ENCODE measurements at regions not wholly inside any gene's neighbourhood (a gene's known extent, or its start where the extent isn't known, plus 50 kb on each side); places are given as distances from the start of the nearest gene placed in this dataset.
"Not testable (repeated sequence)": the region's sequence is repeated elsewhere in the genome, so short reads cannot be mapped to it uniquely, and the experiment has no call there.

- DNase-seq = no peak
- Mint-ChIP-seq H3K4me3 (no peak overlapping the region), H3K27ac (no peak overlapping the region), H3K9me3 (no peaks in the 10 kb centered on the region), H3K4me1 (ENCODE audit: low read depth) (no peaks in the 10 kb centered on the region), H3K36me3 (ENCODE audit: low read depth) (no peaks in the 10 kb centered on the region), H3K27me3 (ENCODE audit: insufficient read depth) (no peaks in the 10 kb centered on the region)
- no peak for TF ChIP-seq CTCF (IDR thresholded peaks at IDR 0.05)
Observed at GRCh38 chr6:132122176-132122575, 171.0 kb upstream of the CCN2 start.

DNA sequence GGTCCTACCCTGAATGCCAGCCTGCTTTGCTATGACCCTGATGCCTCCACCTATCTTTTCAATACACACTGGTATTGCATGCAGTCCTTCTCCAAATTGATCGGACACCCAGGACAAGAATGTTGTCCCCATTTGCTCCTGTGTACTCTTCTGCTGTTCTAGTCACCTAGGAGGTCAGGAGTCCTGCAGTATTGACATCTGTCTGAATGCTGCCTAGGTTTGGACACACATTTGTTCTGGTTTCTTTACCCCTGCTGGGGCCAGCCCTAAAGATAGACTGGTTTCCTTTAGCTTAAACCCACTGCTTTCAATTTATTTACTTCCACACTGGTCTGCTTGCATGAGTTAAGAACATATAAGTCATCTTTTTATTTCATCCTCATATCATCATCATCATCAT, 167.0 kb upstream of the CCN2 start:
- Mint-ChIP-seq H3K4me1 (ENCODE audit: low read depth) (peaks cover 18% of the 10 kb centered on the region), H3K36me3 (ENCODE audit: low read depth) (no peaks in the 10 kb centered on the region), H3K9me3 (no peaks in the 10 kb centered on the region), H3K4me3 (no peak overlapping the region), H3K27me3 (ENCODE audit: insufficient read depth) (no peaks in the 10 kb centered on the region), H3K27ac (no peak overlapping the region)
- DNase-seq = no peak
- no peak for TF ChIP-seq CTCF (IDR thresholded peaks at IDR 0.05)

- Mint-ChIP-seq H3K36me3 (ENCODE audit: low read depth) (no peaks in the 10 kb centered on the region), H3K9me3 (no peaks in the 10 kb centered on the region), H3K4me3 (no peak overlapping the region), H3K27ac (no peak overlapping the region), H3K27me3 (ENCODE audit: insufficient read depth) (no peaks in the 10 kb centered on the region), H3K4me1 (ENCODE audit: low read depth) (peaks cover 18% of the 10 kb centered on the region)
- TF ChIP-seq CTCF (IDR thresholded peaks at IDR 0.05) = no peak
- DNase-seq = no peak
Observed at GRCh38 chr6:132115714-132116366, 164.7 kb upstream of the CCN2 start.

- Mint-ChIP-seq H3K9me3 (peaks cover 10% of the 10 kb centered on the region), H3K4me3 (no peak overlapping the region; the same call in 1 of the 2 replicates)
- DNase-seq = no peak
Observed at GRCh38 chr6:132114201-132114825, 163.1 kb upstream of the CCN2 start.

GRCh38 chr6:132109752-132110151, 158.6 kb upstream of the CCN2 start:
- Mint-ChIP-seq H3K9me3 (peaks cover 18% of the 10 kb centered on the region), H3K36me3 (ENCODE audit: low read depth) (peaks cover 19% of the 10 kb centered on the region), H3K4me1 (ENCODE audit: low read depth) (peaks cover 15% of the 10 kb centered on the region)
- not testable (repeated sequence) for H3K27me3 Mint-ChIP-seq (ENCODE audit: insufficient read depth); DNase-seq; H3K27ac Mint-ChIP-seq; H3K4me3 Mint-ChIP-seq

More at GRCh38 chr6:132114201-132114825, 163.1 kb upstream of the CCN2 start:
- TF ChIP-seq CTCF (IDR thresholded peaks at IDR 0.05) = no peak
- peaks cover 9% of the 10 kb centered on the region for H3K36me3 Mint-ChIP-seq (ENCODE audit: low read depth)
- no peaks in the 10 kb centered on the region for H3K27me3 Mint-ChIP-seq (ENCODE audit: insufficient read depth)
- peaks cover 18% of the 10 kb centered on the region for H3K4me1 Mint-ChIP-seq (ENCODE audit: low read depth)
- H3K27ac Mint-ChIP-seq = peak overlapping the region; percentile 62; the same call in 1 of the 2 replicates

GRCh38 chr6:132107896-132108295, 156.7 kb upstream of the CCN2 start:
- Mint-ChIP-seq H3K36me3 (ENCODE audit: low read depth) (peaks cover 24% of the 10 kb centered on the region), H3K4me1 (ENCODE audit: low read depth) (peaks cover 7% of the 10 kb centered on the region), H3K9me3 (peaks cover 22% of the 10 kb centered on the region), H3K4me3 (no peak overlapping the region), H3K27ac (no peak overlapping the region), H3K27me3 (ENCODE audit: insufficient read depth) (no peaks in the 10 kb centered on the region)
- TF ChIP-seq CTCF (IDR thresholded peaks at IDR 0.05) = no peak
- DNase-seq = no peak

Measured in HFFc6 (cell line).